Bronchial epithelial cell (primary cell): ENCODE measurements at regions not wholly inside any gene's neighbourhood (a gene's known extent, or its start where the extent isn't known, plus 50 kb on each side); places are given as distances from the start of the nearest gene placed in this dataset.

Experiments used
- DNase-seq: peaks from one replicate; pipeline ENCODE4 v3.0.0-alpha.2; 2010; ENCODE audit warnings: low read depth
- FAIRE-seq: peaks from 2 replicates; lab custom pipeline; 2011; peaks lifted over from hg19 to GRCh38; lab: Jason Lieb, UNC
- H3K27me3 ChIP-seq: 2 replicates; pipeline ENCODE4 v1.5.1; 2011; ENCODE audit warnings: low read length; ENCODE audit not compliant: control insufficient read depth, insufficient read depth
- H3K36me3 ChIP-seq: 2 replicates; pipeline ENCODE4 v1.5.1; 2011; ENCODE audit warnings: low read length; ENCODE audit not compliant: control insufficient read depth, insufficient read depth
- H3K4me3 ChIP-seq: 2 replicates; pipeline ENCODE4 v1.5.1; 2011; ENCODE audit warnings: mild to moderate bottlenecking, low read depth, low read length, control low read depth
- TF ChIP-seq, protein P1 (sequence below): IDR thresholded peaks from 2 replicates; pipeline ENCODE4 v1.5.1; 2011; ENCODE audit warnings: mild to moderate bottlenecking, moderate library complexity, low read length, control low read depth, inconsistent platforms; ENCODE audit not compliant: insufficient read depth, severe bottlenecking

DNA sequence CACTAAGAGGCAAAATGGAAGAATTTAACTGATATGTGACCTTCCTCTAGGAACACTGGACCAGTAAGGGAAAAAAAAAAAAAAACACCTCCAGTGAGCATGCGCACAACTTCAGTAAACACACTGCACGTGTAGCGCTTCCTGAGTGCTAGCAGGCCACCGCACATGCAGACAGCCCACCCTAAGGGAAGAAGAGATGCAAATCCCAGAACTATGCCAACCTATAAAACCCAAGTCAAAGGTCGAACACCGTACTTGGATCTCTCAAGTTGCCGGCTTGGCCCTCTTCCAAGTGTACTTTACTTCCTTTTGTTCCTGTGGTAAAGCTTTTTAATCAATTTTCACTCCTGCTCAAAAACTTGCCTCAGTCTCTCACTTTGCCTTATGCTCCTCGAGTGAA lies 64.5 kb upstream of the CADPS start:
- Histone ChIP-seq H3K27me3 (no peaks in the 10 kb centered on the region), H3K36me3 (no peaks in the 10 kb centered on the region), H3K4me3 (no peak overlapping the region)
- DNase-seq (no peak), FAIRE-seq (no peak)
- TF ChIP-seq, protein P1, sequence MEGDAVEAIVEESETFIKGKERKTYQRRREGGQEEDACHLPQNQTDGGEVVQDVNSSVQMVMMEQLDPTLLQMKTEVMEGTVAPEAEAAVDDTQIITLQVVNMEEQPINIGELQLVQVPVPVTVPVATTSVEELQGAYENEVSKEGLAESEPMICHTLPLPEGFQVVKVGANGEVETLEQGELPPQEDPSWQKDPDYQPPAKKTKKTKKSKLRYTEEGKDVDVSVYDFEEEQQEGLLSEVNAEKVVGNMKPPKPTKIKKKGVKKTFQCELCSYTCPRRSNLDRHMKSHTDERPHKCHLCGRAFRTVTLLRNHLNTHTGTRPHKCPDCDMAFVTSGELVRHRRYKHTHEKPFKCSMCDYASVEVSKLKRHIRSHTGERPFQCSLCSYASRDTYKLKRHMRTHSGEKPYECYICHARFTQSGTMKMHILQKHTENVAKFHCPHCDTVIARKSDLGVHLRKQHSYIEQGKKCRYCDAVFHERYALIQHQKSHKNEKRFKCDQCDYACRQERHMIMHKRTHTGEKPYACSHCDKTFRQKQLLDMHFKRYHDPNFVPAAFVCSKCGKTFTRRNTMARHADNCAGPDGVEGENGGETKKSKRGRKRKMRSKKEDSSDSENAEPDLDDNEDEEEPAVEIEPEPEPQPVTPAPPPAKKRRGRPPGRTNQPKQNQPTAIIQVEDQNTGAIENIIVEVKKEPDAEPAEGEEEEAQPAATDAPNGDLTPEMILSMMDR, result no peak

DNA sequence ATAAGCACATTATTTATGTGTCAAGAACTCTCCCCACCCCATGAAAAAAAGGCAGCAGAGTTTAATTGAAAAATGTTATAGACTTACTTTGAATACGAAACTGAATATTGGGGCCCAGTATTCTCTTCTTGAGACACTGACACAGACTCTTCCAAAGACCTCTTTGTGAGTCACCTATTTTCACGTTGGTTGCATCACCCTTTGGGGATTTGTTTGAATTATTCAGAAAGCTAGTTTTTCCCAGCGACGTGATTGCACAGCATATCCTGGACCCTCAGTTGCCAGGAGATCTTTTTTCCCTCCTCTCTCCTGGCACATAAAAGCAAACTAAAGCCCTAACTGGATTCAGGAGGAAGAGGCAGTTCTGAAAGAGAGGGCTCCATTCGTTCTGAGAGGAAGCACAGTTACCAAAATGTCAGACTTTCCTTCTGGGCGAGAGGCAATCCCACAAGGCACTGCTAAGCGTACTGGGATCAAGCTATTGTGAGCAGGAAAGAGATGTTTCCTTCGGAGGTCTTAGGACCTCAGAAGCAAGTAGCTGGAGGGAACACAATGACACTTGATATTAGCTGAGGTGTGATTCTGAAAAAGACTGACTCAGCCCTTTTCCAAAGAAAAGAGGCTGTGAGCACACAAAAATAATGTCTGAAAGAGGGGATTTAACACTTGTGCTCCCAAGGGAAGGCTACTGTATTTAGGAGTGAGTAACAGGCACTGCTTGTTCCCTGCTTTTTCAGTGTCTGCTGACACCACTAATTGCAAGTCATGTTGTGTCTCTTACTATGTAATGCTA lies 65.8 kb upstream of the CADPS start:
- DNase-seq (peak; percentile 31), FAIRE-seq (no peak)
- no peaks in the 10 kb centered on the region for H3K36me3 ChIP-seq
- TF ChIP-seq, protein P1, result no peak
- no peak overlapping the region for H3K4me3 ChIP-seq
- H3K27me3 ChIP-seq, result no peaks in the 10 kb centered on the region

DNA sequence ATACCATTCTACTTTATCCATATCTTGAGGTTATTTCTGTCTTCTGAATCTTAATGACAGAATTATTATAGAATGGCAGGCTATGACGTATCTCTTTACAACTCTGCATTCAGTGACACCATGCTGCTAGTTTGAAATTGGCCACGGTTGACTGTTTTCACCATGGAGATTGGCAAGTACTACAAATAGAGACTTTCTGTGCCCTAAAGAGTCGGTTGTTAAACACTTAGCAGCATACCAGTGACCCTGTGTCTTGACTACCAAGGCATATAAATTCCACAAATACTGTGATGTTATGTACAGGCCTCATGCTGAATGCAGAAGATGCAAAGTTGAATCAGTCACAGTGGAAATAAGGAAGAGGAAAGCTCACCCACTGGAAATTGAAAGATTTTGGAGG lies 67.0 kb upstream of the CADPS start:
- Histone ChIP-seq H3K27me3 (no peaks in the 10 kb centered on the region), H3K36me3 (no peaks in the 10 kb centered on the region), H3K4me3 (no peak overlapping the region)
- FAIRE-seq, result no peak
- DNase-seq, result no peak
- TF ChIP-seq, protein P1, result no peak

DNA sequence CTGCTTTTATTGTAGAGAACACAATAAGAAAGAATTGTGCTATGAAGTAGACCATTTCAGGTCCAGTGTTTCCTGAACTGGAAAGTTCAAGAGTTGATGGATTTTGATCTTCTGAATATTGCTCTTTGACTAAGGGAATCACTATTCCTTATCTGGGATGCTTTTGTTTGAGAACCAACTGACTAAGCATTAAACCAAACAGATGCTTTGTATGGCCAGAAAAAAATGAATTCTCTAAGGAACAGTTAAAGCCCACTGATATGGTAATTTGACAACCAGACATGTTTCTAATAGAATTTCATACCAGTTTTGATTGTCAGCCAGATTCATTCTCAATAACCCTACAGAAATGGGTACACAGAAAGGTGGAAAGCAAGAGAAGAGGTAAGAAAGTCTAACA lies 67.5 kb upstream of the CADPS start:
- FAIRE-seq, result no peak
- DNase-seq, result no peak
- TF ChIP-seq, protein P1, result no peak
- no peak overlapping the region for H3K4me3 ChIP-seq
- H3K27me3 ChIP-seq, result no peaks in the 10 kb centered on the region
- no peaks in the 10 kb centered on the region for H3K36me3 ChIP-seq

DNA sequence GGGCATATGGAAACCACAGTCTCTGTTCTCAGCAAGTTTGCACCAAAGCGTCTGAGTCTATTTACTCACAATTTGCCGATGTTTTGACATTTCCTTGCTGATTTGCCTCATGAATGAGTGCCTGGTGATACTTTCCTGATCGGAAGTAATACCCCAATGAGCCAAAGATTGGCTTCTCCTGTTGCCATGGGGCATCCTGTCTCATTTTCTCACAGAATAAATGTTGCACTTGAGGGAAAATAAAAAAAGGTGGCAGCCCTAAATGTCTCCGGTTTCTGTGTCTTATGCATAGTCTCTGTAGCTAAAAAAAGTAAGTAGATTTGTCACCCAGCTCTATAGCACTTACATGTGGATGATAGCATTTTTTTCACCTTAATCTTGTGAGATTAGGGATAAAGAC lies 73.7 kb upstream of the CADPS start:
- H3K36me3 ChIP-seq, result no peaks in the 10 kb centered on the region
- no peak overlapping the region for H3K4me3 ChIP-seq
- DNase-seq (no peak), FAIRE-seq (no peak)
- TF ChIP-seq, protein P1, result no peak
- no peaks in the 10 kb centered on the region for H3K27me3 ChIP-seq

DNA sequence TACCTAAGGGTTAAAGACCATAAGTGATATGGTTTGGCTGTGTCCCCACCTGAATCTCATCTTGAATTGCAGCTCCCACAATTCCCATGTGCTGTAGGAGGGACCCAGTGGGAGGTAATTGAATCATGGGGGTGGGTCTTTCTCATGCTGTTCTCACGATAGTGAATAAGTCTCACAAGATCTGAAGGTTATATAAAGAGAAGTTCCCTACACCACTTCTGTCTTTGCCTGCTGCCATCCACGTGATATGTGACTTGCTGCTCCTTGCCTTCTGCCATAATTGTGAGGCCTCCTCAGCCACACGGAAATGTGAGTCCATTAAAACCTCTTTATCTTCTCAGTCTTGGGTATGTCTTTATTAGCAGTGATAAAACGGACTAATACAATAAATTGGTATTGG lies 75.0 kb upstream of the CADPS start:
- Histone ChIP-seq H3K27me3 (no peaks in the 10 kb centered on the region), H3K4me3 (no peak overlapping the region), H3K36me3 (no peaks in the 10 kb centered on the region)
- FAIRE-seq, result no peak
- DNase-seq, result no peak
- TF ChIP-seq, protein P1, result no peak
